ENCODE measurements at regions not wholly inside any gene's neighbourhood (a gene's known extent, or its start where the extent isn't known, plus 50 kb on each side); places are given as distances from the start of the nearest gene placed in this dataset.

DNA sequence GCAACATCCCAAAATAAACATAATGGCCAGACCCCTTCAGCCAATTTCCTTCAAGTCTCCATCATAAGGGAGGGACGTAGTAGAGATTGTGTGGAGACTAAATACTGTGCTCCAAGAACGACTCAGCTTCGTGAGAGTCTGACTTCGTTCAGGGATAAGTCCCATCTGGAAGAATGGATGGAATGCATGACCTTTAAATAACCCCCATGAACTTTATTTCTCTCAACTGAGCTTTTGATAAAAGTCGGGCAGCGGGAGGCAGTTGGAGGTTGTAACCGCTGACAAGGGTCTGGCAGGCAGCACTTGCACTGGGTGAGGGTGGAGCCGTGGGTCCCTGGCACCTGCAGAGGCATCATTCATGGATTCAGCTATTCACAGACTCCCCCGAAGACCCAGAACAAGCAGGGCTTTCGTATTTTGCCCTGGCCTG is 115.9 kb downstream of the ZFP36L2 start:
- Histone ChIP-seq H3K9me3 (ENCODE audit: low read depth, low read length) (no peaks in the 10 kb centered on the region), H3K4me3 (no peak overlapping the region), H3K27ac (no peak overlapping the region), H3K9ac (ENCODE audit: insufficient read length) (no peak overlapping the region), H3K36me3 (ENCODE audit: insufficient read depth, low read length) (no peaks in the 10 kb centered on the region)
- no peak for TF ChIP-seq EZH2 (IDR thresholded peaks at IDR 0.05)
- TF ChIP-seq POLR2AphosphoS5 (IDR thresholded peaks at IDR 0.05; ENCODE audit: borderline replicate concordance, low read depth, low read length): no peak
- no peak for TF ChIP-seq FOXP2 (optimal IDR thresholded peaks at IDR 0.05; ENCODE audit: control extremely low read depth, extremely low read length, insufficient read depth)
- DNase-seq (ENCODE audit: low read depth, low spot score): no peak

DNA sequence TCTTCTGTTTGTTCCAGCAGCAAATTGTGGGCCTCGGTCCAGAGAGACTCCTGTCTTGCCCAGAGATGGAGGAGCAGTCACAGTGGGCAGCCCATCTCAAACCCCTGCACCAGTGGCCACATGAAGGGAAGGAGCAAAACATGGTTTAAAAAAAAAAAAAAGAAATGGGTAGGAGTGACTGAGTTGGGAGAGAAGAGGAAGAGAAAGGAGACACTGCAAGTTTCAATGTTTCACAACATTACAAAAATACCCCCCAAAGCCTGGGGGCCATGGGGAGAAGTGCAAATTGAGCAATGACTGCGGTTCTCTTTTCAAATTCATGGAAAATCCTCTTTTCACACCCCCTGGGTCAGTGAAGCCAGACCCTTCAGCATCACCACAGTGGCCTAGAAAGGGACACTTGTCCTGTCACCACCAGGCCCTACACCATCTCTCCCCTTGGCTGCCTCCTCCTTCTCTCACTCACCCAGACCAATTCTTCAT is 117.1 kb downstream of the ZFP36L2 start:
- H3K4me3 ChIP-seq: no peak overlapping the region
- H3K9ac ChIP-seq (ENCODE audit: insufficient read length): no peak overlapping the region
- H3K36me3 ChIP-seq (ENCODE audit: insufficient read depth, low read length): no peaks in the 10 kb centered on the region
- DNase-seq (ENCODE audit: low read depth, low spot score): no peak
- no peak for TF ChIP-seq FOXP2 (optimal IDR thresholded peaks at IDR 0.05; ENCODE audit: control extremely low read depth, extremely low read length, insufficient read depth)
- no peak for TF ChIP-seq POLR2AphosphoS5 (IDR thresholded peaks at IDR 0.05; ENCODE audit: borderline replicate concordance, low read depth, low read length)
- no peak for TF ChIP-seq EZH2 (IDR thresholded peaks at IDR 0.05)
- no peaks in the 10 kb centered on the region for H3K9me3 ChIP-seq (ENCODE audit: low read depth, low read length)
- no peak overlapping the region for H3K27ac ChIP-seq

DNA sequence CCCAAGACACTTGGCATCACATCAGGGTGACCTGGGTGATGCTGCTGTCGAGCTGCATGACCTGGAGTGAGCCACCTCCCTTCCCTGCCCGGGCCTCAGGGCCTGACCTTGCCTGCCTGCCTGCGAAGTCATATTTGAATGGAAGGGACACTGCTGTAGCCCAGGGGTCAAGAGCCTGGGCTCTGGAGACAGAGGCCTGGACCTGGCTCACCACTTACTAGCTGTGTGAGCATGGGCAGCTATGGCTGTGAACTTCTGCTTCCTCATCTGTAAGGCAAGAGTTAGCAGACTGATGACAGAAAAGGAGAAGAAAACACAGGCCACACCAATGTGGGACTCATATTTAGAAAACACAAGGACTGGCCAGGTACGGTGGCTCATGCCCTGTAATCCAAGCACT is 118.7 kb downstream of the ZFP36L2 start:
- H3K27ac ChIP-seq: no peak overlapping the region
- H3K9me3 ChIP-seq (ENCODE audit: low read depth, low read length): no peaks in the 10 kb centered on the region
- TF ChIP-seq FOXP2 (optimal IDR thresholded peaks at IDR 0.05; ENCODE audit: control extremely low read depth, extremely low read length, insufficient read depth): no peak
- no peak for TF ChIP-seq POLR2AphosphoS5 (IDR thresholded peaks at IDR 0.05; ENCODE audit: borderline replicate concordance, low read depth, low read length)
- no peak overlapping the region for H3K9ac ChIP-seq (ENCODE audit: insufficient read length)
- no peak overlapping the region for H3K4me3 ChIP-seq
- H3K36me3 ChIP-seq (ENCODE audit: insufficient read depth, low read length): no peaks in the 10 kb centered on the region
- no peak for DNase-seq (ENCODE audit: low read depth, low spot score)

- DNase-seq (ENCODE audit: low read depth, low spot score): no peak
- Histone ChIP-seq H3K36me3 (ENCODE audit: insufficient read depth, low read length) (no peaks in the 10 kb centered on the region), H3K27ac (no peak overlapping the region), H3K4me3 (no peak overlapping the region), H3K9ac (ENCODE audit: insufficient read length) (no peak overlapping the region), H3K9me3 (ENCODE audit: low read depth, low read length) (no peaks in the 10 kb centered on the region)
- TF ChIP-seq POLR2AphosphoS5 (IDR thresholded peaks at IDR 0.05; ENCODE audit: borderline replicate concordance, low read depth, low read length) (no peak), EZH2 (IDR thresholded peaks at IDR 0.05) (no peak), FOXP2 (optimal IDR thresholded peaks at IDR 0.05; ENCODE audit: control extremely low read depth, extremely low read length, insufficient read depth) (no peak)
Observed at GRCh38 chr2:43106559-43107527, 119.6 kb downstream of the ZFP36L2 start.

DNA sequence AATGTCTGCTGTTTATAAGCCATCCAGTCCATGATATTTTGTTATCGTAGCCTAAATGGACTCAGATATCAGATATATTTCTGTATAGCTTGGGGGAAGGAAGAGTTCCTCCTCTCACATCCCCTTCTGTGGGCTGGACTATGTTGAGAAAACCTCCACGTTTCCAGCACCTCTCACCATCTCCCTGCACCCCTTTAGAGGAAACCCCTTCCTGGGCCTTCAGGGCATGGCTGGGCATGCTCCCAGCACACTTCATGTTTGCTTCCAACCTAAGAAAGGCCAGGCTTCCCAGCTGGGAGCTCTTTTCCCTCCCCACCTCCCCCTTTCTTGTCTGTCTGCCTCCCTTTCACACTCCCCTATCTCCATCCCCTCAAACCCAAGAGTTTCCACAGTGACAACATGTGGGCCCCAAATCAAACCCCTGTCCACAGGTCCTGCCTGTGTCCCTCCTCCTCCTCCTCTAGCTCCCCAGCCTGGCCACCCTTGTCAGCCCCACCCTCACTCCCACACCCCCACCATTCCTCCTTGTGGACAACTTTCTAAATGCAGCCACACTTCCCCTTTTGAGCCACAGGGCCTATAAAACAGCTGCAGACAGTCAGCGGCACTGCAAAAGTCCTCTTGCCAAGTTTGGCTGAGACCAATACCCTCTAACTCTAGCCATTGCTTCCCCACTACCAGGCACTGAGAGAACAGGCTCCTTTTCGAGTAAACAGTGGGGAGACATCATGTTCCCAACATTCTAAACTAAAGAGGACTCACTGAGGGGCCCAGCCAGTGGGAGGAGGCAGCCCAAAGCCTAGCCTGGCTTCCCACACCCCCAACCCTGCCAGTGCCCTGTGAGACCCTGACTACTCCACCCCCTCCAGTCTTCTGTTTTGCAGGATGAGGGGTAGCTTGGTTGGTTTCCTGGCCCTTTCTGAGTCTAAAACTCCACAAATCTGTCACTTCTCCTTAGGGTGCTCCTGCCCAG is 120.5 kb downstream of the ZFP36L2 start:
- no peaks in the 10 kb centered on the region for H3K36me3 ChIP-seq (ENCODE audit: insufficient read depth, low read length)
- DNase-seq (ENCODE audit: low read depth, low spot score): no peak
- H3K4me3 ChIP-seq: no peak overlapping the region
- TF ChIP-seq EZH2 (IDR thresholded peaks at IDR 0.05): no peak
- no peak for TF ChIP-seq POLR2AphosphoS5 (IDR thresholded peaks at IDR 0.05; ENCODE audit: borderline replicate concordance, low read depth, low read length)
- no peak for TF ChIP-seq FOXP2 (optimal IDR thresholded peaks at IDR 0.05; ENCODE audit: control extremely low read depth, extremely low read length, insufficient read depth)
- H3K27ac ChIP-seq: no peak overlapping the region
- H3K9ac ChIP-seq (ENCODE audit: insufficient read length): no peak overlapping the region
- no peaks in the 10 kb centered on the region for H3K9me3 ChIP-seq (ENCODE audit: low read depth, low read length)

DNA sequence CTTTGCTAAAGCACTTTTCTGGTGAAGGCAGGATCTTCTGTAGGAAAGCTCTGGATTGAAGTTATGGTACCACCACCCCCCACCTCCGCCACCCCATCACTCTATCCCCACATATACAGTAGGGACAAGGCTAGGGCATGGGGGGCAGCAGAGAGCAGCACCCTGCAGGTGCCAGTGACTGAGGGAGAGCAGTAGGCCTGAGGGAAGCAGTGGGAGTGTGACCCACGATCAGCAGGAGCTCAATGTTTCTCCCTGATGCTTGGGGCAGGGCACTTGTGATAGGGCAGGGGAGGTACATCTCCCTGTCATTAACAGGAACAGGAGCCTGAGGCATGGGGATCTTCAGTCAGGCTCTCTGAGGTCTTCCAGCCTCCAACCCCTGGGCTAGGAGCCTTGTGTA is 121.6 kb downstream of the ZFP36L2 start:
- DNase-seq (ENCODE audit: low read depth, low spot score): no peak
- Histone ChIP-seq H3K4me3 (no peak overlapping the region), H3K9me3 (ENCODE audit: low read depth, low read length) (no peaks in the 10 kb centered on the region), H3K9ac (ENCODE audit: insufficient read length) (no peak overlapping the region), H3K36me3 (ENCODE audit: insufficient read depth, low read length) (no peaks in the 10 kb centered on the region), H3K27ac (no peak overlapping the region)
- no peak for TF ChIP-seq EZH2 (IDR thresholded peaks at IDR 0.05)
- no peak for TF ChIP-seq FOXP2 (optimal IDR thresholded peaks at IDR 0.05; ENCODE audit: control extremely low read depth, extremely low read length, insufficient read depth)
- no peak for TF ChIP-seq POLR2AphosphoS5 (IDR thresholded peaks at IDR 0.05; ENCODE audit: borderline replicate concordance, low read depth, low read length)

- TF ChIP-seq FOXP2 (optimal IDR thresholded peaks at IDR 0.05; ENCODE audit: control extremely low read depth, extremely low read length, insufficient read depth): no peak
- TF ChIP-seq POLR2AphosphoS5 (IDR thresholded peaks at IDR 0.05; ENCODE audit: borderline replicate concordance, low read depth, low read length): no peak
- TF ChIP-seq EZH2 (IDR thresholded peaks at IDR 0.05): no peak
- Histone ChIP-seq H3K9ac (ENCODE audit: insufficient read length) (no peak overlapping the region), H3K36me3 (ENCODE audit: insufficient read depth, low read length) (no peaks in the 10 kb centered on the region), H3K27ac (no peak overlapping the region), H3K4me3 (no peak overlapping the region), H3K9me3 (ENCODE audit: low read depth, low read length) (no peaks in the 10 kb centered on the region)
- no peak for DNase-seq (ENCODE audit: low read depth, low spot score)
Observed at GRCh38 chr2:43104106-43104505, 122.3 kb downstream of the ZFP36L2 start.

DNA sequence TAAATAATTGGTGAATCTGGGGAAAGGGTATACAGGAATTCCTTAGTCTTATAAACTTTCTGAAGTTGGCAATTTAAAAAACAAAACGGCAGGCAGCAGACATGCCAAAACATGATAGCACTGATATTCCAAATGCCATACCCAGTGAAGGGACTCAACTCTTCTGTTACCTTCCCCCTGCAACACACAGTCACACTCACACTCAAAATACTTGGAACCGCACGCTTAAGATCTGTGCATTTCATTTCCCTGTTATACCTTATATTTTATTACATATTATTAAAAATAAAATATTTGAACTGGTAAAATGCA is 123.4 kb downstream of the ZFP36L2 start:
- H3K27ac ChIP-seq: no peak overlapping the region
- H3K9me3 ChIP-seq (ENCODE audit: low read depth, low read length): no peaks in the 10 kb centered on the region
- no peak for TF ChIP-seq EZH2 (IDR thresholded peaks at IDR 0.05)
- no peak for TF ChIP-seq POLR2AphosphoS5 (IDR thresholded peaks at IDR 0.05; ENCODE audit: borderline replicate concordance, low read depth, low read length)
- no peak for TF ChIP-seq FOXP2 (optimal IDR thresholded peaks at IDR 0.05; ENCODE audit: control extremely low read depth, extremely low read length, insufficient read depth)
- no peak for DNase-seq (ENCODE audit: low read depth, low spot score)
- no peak overlapping the region for H3K9ac ChIP-seq (ENCODE audit: insufficient read length)
- no peak overlapping the region for H3K4me3 ChIP-seq
- H3K36me3 ChIP-seq (ENCODE audit: insufficient read depth, low read length): no peaks in the 10 kb centered on the region

Measured in SK-N-MC (cell line).